ENCODE measurements at regions not wholly inside any gene's neighbourhood (a gene's known extent, or its start where the extent isn't known, plus 50 kb on each side); places are given as distances from the start of the nearest gene placed in this dataset.

DNA sequence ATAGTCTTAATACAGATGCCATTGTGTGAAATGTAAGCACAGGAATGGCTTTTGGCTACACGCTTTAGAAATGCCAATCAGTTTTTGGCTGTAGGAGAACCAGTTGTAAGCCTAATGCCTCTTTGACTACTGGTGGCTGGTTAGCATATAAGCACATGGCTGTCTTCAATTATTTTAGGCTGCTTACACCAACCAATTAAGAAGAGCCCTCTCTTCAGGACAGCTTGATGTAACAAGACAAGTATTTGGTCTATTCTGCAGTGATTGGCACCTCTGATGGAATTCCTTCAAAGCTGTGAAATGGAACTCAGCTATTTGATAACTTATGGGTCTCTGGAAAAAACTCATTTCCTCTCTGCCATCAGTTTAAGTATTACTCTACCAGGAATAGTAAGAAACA, 680.1 kb upstream of the FSHR start:
- Histone ChIP-seq H3K4me3 (ENCODE audit: low read depth in 2 of 2, low read length in 2 of 2) (no peak overlapping the region), H3K9me3 (ENCODE audit: control insufficient read depth, insufficient read depth, low read depth, low read length) (no peaks in the 10 kb centered on the region), H3K27ac (ENCODE audit: low read length) (no peak overlapping the region), H3K36me3 (ENCODE audit: control insufficient read depth, insufficient read depth, low read length) (no peaks in the 10 kb centered on the region), H3K4me1 (ENCODE audit: control insufficient read depth, insufficient read depth, low read length) (no peaks in the 10 kb centered on the region), H3K27me3 (ENCODE audit: control insufficient read depth, insufficient read depth, low read length) (no peaks in the 10 kb centered on the region; the same call in 1 of the 2 replicates)
- DNase-seq (ENCODE audit: low read depth, low spot score), result no peak
- ATAC-seq, result no peak
- no peak for TF ChIP-seq POLR2AphosphoS5 (IDR thresholded peaks at IDR 0.05; ENCODE audit: low read depth, low read length)
- TF ChIP-seq, protein P1, sequence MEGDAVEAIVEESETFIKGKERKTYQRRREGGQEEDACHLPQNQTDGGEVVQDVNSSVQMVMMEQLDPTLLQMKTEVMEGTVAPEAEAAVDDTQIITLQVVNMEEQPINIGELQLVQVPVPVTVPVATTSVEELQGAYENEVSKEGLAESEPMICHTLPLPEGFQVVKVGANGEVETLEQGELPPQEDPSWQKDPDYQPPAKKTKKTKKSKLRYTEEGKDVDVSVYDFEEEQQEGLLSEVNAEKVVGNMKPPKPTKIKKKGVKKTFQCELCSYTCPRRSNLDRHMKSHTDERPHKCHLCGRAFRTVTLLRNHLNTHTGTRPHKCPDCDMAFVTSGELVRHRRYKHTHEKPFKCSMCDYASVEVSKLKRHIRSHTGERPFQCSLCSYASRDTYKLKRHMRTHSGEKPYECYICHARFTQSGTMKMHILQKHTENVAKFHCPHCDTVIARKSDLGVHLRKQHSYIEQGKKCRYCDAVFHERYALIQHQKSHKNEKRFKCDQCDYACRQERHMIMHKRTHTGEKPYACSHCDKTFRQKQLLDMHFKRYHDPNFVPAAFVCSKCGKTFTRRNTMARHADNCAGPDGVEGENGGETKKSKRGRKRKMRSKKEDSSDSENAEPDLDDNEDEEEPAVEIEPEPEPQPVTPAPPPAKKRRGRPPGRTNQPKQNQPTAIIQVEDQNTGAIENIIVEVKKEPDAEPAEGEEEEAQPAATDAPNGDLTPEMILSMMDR (IDR thresholded peaks at IDR 0.05), result no peak
- TF ChIP-seq SIN3A (IDR thresholded peaks at IDR 0.05; ENCODE audit: borderline replicate concordance, insufficient read depth, low read depth, low read length), result no peak
- TF ChIP-seq, protein P2, sequence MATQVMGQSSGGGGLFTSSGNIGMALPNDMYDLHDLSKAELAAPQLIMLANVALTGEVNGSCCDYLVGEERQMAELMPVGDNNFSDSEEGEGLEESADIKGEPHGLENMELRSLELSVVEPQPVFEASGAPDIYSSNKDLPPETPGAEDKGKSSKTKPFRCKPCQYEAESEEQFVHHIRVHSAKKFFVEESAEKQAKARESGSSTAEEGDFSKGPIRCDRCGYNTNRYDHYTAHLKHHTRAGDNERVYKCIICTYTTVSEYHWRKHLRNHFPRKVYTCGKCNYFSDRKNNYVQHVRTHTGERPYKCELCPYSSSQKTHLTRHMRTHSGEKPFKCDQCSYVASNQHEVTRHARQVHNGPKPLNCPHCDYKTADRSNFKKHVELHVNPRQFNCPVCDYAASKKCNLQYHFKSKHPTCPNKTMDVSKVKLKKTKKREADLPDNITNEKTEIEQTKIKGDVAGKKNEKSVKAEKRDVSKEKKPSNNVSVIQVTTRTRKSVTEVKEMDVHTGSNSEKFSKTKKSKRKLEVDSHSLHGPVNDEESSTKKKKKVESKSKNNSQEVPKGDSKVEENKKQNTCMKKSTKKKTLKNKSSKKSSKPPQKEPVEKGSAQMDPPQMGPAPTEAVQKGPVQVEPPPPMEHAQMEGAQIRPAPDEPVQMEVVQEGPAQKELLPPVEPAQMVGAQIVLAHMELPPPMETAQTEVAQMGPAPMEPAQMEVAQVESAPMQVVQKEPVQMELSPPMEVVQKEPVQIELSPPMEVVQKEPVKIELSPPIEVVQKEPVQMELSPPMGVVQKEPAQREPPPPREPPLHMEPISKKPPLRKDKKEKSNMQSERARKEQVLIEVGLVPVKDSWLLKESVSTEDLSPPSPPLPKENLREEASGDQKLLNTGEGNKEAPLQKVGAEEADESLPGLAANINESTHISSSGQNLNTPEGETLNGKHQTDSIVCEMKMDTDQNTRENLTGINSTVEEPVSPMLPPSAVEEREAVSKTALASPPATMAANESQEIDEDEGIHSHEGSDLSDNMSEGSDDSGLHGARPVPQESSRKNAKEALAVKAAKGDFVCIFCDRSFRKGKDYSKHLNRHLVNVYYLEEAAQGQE (IDR thresholded peaks at IDR 0.05; ENCODE audit: insufficient read depth in 1 of 2, low read depth in 2 of 2, low read length in 1 of 2), result no peak
- TF ChIP-seq TCF7L2 (IDR thresholded peaks at IDR 0.05; ENCODE audit: low read depth, low read length), result no peak
- intact Hi-C loops (cut with micrococcal nuclease; ENCODE audit: unreplicated experiment), result no loop called here
- in situ Hi-C loops (cut with HindIII; ENCODE audit: low pct_unique_long_range_greater_than_20kb, low sequenced_read_pairs), result no loop called here
- no TSS peak for BruUV-seq (replicated peaks)
- CTCF ChIA-PET, result no interaction called here
- POLR2A ChIA-PET, result no interaction called here

- ATAC-seq (no peak), DNase-seq (ENCODE audit: low read depth, low spot score) (no peak)
- in situ Hi-C loops (cut with HindIII; ENCODE audit: low pct_unique_long_range_greater_than_20kb, low sequenced_read_pairs) (no loop called here), intact Hi-C loops (cut with micrococcal nuclease; ENCODE audit: unreplicated experiment) (no loop called here)
- CTCF ChIA-PET, result no interaction called here
- Histone ChIP-seq H3K9me3 (ENCODE audit: control insufficient read depth, insufficient read depth, low read depth, low read length) (no peaks in the 10 kb centered on the region), H3K36me3 (ENCODE audit: control insufficient read depth, insufficient read depth, low read length) (no peaks in the 10 kb centered on the region), H3K27ac (ENCODE audit: low read length) (no peak overlapping the region), H3K27me3 (ENCODE audit: control insufficient read depth, insufficient read depth, low read length) (no peaks in the 10 kb centered on the region), H3K4me3 (ENCODE audit: low read depth in 2 of 2, low read length in 2 of 2) (no peak overlapping the region), H3K4me1 (ENCODE audit: control insufficient read depth, insufficient read depth, low read length) (no peaks in the 10 kb centered on the region)
- no peak for TF ChIP-seq SIN3A (IDR thresholded peaks at IDR 0.05; ENCODE audit: borderline replicate concordance, insufficient read depth, low read depth, low read length)
- no peak for TF ChIP-seq POLR2AphosphoS5 (IDR thresholded peaks at IDR 0.05; ENCODE audit: low read depth, low read length)
- TF ChIP-seq, protein P2 (IDR thresholded peaks at IDR 0.05; ENCODE audit: insufficient read depth in 1 of 2, low read depth in 2 of 2, low read length in 1 of 2), result no peak
- no peak for TF ChIP-seq TCF7L2 (IDR thresholded peaks at IDR 0.05; ENCODE audit: low read depth, low read length)
- POLR2A ChIA-PET, result no interaction called here
- no TSS peak for BruUV-seq (replicated peaks)
These were observed 678.2 kb upstream of the FSHR start for GRCh38 chr2:49832555-49832954.

Data from Panc1 (cell line).